GM18873 (cell line): ENCODE measurements at regions not wholly inside any gene's neighbourhood (a gene's known extent, or its start where the extent isn't known, plus 50 kb on each side); places are given as distances from the start of the nearest gene placed in this dataset.
"Not testable (repeated sequence)": the region's sequence is repeated elsewhere in the genome, so short reads cannot be mapped to it uniquely, and the experiment has no call there.

Source experiments
- ATAC-seq: cut with Tn5 transposase; IDR thresholded peaks from one replicate; pipeline ENCODE4 v1.9.1; 2021; ENCODE audit warnings: mild to moderate bottlenecking, moderate library complexity, moderate number of reproducible peaks; ENCODE audit not compliant: unreplicated experiment, low FRiP score

- peak; percentile 61 for ATAC-seq
These were observed 89.5 kb downstream of the EOMES start for GRCh38 chr3:27632431-27633223.

- no peak for ATAC-seq
These were observed 91.2 kb downstream of the EOMES start for GRCh38 chr3:27630885-27631284.

DNA sequence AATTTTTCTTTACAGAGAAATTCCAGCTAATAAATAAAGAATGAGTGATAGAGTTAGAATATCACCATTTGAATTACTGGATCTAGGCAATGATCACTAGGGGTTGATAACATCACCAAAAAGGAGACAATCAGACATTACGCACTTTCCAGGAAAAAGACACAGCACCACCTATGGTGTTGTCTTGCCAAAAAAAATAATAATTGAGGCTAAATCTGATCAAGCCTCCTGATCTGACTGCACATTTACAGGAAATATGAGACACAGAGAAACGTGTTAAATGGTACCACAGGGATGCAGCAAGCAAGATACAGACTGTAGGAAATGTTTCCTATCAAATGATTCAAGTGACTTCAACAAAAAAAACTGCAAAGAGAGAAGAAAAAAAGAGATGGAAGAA lies 92.8 kb downstream of the EOMES start:
- no peak for ATAC-seq

GRCh38 chr3:27628026-27628750 lies 93.9 kb downstream of the EOMES start:
- ATAC-seq, result no peak

DNA sequence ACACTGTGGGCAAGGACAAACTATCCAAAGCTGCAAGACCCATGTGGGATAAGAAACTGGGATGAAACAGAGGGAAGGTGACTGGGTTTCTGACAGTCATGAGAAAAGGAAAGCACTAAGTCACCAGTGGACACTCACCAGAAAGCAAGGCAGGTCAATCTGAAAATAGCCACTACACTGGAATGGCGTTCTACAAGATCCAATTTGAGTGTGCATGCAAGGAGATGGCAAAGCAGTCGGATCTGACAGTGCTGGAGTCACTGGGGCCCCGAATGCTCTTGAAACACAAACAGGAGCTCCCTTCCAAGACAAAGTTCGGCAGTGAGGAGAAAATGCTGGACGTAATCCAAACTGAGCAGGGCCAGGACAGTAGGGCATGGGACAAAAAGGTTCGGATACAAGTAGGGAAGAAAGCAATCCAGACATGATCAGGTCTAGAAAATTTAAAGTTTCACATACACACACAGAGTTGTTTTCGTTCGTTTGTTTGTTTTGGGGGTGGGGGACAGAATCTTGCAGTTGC lies 95.5 kb downstream of the EOMES start:
- ATAC-seq, result no peak

DNA sequence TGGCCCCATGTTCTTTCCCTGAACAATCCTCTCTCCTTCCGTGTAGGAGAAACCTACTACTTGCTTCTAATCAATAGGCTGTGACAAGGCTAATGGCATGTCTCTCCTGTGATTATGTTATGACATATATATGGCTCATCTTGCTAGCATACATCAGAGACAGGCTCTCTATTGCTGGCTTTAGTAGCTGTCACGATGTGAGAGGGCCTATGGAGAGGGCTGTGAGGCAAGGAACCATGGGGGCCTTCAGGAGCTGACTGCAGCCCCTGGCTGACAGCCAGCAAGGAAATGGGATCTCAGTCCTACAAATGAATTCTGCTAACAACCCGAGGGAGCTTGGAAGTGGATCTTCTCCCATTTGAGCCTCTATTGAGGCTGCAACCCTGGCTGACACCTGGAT lies 96.3 kb downstream of the EOMES start:
- ATAC-seq, result no peak

- no peak for ATAC-seq
These were observed 98.9 kb downstream of the EOMES start for GRCh38 chr3:27623085-27623753.

GRCh38 chr3:27617552-27617951 lies 104.6 kb downstream of the EOMES start:
- ATAC-seq, result no peak

GRCh38 chr3:27616031-27616430 lies 106.1 kb downstream of the EOMES start:
- no peak for ATAC-seq

- no peak for ATAC-seq
These were observed 106.6 kb downstream of the EOMES start for GRCh38 chr3:27615555-27615954.

DNA sequence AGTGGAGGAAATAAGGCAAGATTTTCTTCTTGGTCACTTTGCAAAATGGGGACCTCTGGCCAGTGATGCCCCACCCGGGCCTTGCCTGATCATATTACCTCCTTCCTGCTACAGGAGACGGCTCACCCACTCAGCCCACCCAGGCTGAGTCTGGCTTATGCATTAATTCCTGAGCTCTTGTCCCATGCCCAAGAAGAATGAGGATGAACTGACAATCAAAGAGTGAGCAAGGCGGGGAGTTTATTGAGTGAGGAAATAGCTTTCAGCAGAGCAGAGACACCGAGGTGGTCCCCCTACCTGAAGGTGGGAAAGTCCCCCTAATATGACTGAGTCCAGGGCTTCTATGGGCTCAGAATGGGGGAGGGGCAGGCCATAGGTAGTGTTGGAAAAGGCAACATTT lies 107.5 kb downstream of the EOMES start:
- no peak for ATAC-seq

DNA sequence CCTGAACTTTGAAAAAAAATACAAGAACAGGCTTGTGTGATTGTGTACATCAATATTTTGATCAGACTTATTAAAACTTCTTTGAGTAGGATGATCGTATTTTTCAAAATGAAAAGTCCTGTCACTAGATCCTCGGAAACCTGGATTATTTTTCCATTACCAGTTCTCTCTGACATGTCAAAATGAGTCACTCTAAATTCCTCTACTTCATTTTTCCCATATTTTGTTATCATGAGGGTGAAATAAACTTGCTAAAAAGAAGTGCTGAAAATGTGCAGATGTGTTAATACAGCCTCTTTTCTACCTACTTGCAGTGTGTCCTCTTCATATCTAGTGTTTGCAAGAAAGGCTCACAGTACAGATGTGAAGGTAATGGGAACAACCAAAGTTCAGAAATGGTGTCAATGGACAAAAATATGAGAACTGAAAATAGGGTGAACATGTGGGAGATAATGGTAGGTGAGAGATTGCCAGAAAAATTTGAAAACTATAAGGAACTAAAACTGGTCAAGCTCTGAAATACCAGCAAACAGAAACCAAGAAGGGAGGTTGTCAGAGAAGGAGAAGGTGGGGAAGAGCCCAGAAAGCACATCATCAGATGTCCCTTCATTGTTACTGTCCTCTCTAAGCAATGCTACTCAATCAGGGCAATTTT lies 108.2 kb downstream of the EOMES start:
- no peak for ATAC-seq

DNA sequence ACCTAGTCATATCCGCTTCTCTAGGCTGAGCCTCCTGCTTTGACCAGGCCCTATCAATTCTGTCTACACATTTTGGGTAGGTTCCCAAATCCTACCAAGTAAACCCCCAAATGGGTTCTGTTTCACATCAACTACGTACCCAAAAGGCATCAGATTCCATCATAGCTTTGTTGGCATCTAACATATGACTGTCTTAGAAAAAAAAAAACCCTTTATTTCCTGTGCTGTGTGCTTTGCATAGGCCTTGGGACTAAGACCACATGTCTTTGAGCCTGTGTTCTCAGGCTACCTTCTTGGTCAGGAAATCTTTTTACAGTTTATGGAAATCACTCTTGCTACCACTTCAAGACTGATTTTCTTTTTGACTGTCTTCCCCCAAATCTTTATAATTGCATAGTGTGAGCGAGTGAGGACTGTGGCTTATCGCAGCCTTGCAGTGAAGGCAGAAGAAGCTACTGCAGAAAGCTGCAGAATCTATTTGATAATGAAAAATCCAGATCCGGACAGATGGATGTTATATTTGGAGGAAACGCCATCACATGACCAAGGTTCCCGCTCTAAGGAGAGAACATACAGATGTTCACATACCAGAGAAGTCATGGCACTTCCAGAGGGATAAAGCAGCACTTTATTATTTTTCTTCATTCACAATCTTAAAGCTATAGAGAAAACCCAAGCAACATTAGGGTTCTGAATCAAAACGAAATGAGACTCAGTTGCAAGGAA lies 111.2 kb downstream of the EOMES start:
- ATAC-seq, result no peak

DNA sequence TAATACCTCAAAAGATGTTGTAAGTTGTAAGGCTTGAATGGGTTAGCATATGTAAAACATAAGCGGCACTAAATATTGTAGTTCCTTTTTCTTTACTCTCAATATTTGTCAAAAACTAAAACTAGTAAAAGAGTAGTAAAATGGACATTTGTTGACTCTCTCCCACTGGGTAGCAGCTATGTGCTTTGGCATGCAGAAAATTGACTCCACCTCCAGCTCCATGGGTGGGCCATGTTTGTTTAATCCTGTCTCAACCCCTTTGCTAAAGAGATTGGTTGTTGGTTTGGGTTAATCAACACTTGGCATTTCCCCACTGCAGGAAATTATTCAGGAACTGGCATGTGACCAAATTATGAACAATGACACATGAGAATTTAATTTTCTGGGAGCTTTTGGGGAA lies 114.8 kb downstream of the EOMES start:
- no peak for ATAC-seq

DNA sequence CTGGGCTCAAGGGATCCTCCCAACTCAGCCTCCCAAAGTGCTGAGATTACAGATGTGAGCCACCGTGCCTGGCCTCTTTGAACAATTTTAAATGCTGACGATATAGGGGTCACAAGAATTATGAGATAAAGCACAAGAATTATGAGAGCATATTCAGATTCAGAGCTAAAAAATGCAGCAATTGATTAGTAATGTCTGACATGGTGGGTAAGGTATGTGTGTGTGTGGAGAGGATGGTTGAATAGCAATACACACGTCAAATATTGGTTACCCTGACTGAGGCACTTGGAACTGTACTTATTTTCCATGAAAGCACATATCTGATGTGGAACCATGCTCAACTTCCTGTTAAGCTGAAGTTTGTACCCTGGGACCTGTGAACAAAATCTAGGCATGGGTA lies 115.6 kb downstream of the EOMES start:
- no peak for ATAC-seq

DNA sequence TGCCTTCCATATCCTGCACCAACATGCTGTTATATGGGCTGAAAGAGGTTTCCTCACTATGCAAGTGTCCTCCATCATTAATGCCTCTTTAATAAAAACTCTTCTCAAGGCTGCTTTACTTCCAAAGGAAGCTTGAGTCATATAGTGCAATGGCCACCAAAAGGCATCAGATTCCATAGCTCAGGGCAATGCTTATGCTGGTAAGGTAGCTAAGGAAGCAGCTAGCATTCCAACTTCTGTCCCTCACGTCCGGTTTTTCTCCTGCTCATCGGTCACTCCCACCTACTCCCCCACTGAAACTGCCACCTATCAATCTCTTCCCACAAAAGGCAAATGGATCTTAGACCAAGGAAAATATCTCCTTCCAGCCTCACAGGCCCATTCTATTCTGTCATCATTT lies 117.1 kb upstream of the SLC4A7 start:
- not testable (repeated sequence) for ATAC-seq

DNA sequence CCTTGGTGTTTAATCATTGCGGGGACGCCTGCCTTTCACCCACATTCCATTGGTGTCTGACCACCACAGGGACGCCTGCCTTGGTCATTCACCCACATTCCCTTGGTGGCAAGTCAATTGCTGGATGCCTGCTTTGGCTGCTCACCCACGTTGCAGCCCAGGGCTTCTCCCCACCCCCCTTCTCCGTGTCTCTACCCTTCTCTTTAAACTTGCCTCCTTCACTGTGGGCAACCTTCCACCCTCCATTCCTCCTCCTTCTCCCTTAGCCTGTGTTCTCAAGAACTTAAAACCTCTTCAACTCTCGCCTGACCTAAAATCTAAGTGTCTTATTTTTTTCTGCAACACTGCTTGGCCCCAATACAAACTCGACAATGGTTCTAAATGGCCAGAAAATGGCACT lies 115.6 kb upstream of the SLC4A7 start:
- not testable (repeated sequence) for ATAC-seq

DNA sequence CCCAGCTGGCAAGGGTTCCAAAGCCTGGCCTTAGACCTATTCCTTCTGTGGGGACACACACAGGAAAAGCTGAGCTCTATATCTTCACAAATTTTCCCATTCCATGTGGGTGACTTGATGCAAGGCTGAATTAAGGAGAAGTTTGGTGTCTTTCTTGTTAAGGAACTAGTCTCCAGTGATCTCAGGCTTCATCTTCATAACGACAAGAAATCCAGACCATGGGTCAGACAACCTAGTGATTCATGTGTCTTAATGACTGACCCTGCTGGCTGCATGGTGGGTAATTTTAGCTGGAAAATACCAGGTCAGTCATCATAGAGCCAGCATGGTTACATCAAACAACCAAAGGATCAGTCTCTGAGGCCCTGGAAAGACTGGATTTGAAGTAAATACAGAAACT lies 112.7 kb upstream of the SLC4A7 start:
- ATAC-seq, result no peak

DNA sequence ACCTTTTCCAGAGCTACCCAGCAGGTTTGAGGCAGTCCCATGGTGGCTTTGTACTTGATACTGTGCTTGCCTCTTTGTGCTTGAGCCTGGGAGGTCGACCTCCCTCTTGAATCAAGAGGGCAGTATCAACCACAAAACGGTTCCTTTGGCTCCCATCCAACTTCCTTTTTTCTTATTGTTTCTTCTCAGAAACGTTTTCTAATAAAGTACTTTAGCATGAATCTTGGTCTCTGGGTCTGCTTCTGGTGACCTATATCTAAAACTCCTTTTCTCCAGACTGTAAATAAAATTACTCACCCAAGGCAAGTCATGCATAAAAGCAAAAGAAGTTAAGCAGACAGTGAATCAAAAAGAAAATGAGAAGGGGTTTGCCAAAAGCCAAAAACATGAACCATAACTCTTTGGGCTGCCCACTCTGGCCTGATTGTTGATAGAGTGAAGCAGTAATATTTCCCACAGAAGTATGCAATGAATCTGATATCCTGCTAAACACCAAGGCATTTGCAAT lies 112.2 kb upstream of the SLC4A7 start:
- no peak for ATAC-seq
